ENCODE measurements at regions not wholly inside any gene's neighbourhood (a gene's known extent, or its start where the extent isn't known, plus 50 kb on each side); places are given as distances from the start of the nearest gene placed in this dataset.

- Histone ChIP-seq H3K4me3 (no peak overlapping the region), H3K36me3 (ENCODE audit: insufficient read depth) (no peaks in the 10 kb centered on the region), H3K79me2 (replicated peaks; ENCODE audit: insufficient read depth) (no peaks in the 10 kb centered on the region), H4K20me1 (replicated peaks; ENCODE audit: insufficient read depth) (no peaks in the 10 kb centered on the region), H3K27ac (ENCODE audit: low read depth) (no peak overlapping the region), H3F3A (replicated peaks; ENCODE audit: low read depth) (no peaks in the 10 kb centered on the region), H3K9me2 (ENCODE audit: insufficient read depth) (no peaks in the 10 kb centered on the region), H3K4me1 (ENCODE audit: insufficient read depth) (no peaks in the 10 kb centered on the region), H3K27me3 (ENCODE audit: insufficient read depth) (no peaks in the 10 kb centered on the region), H2AFZ (no peak overlapping the region), H3K4me2 (no peak overlapping the region)
- Mint-ChIP-seq H3K4me3 (no peak overlapping the region), H3K9me3 (no peaks in the 10 kb centered on the region), H3K27ac (no peak overlapping the region), H3K27me3 (ENCODE audit: insufficient read depth, low read depth, poor library complexity) (no peaks in the 10 kb centered on the region), H3K4me1 (peaks cover 8% of the 10 kb centered on the region; the same call in 2 of the 3 replicates), H3K36me3 (ENCODE audit: low read depth) (peaks cover 3% of the 10 kb centered on the region; the same call in 1 of the 3 replicates)
- peak; percentile 56 for DNase-seq (ENCODE audit: low spot score)
- ATAC-seq, result no peak
- no peak for TF ChIP-seq EZH2phosphoT487 (IDR thresholded peaks at IDR 0.05; ENCODE audit: unreplicated experiment)
- TF ChIP-seq EZH2 (IDR thresholded peaks at IDR 0.05; ENCODE audit: low read depth, unreplicated experiment), result no peak
- TF ChIP-seq STAT1 (IDR thresholded peaks at IDR 0.05; ENCODE audit: unreplicated experiment), result no peak
- TF ChIP-seq NANOG (IDR thresholded peaks at IDR 0.05; ENCODE audit: borderline replicate concordance), result no peak
- TF ChIP-seq ZNF462 (CRISPR knock-in tag; IDR thresholded peaks at IDR 0.05), result no peak
- TF ChIP-seq ZNF331 (CRISPR knock-in tag; IDR thresholded peaks at IDR 0.05; ENCODE audit: low read depth), result no peak
- TF ChIP-seq ETS1 (IDR thresholded peaks at IDR 0.05), result no peak
- no peak for TF ChIP-seq JUNB (IDR thresholded peaks at IDR 0.05; ENCODE audit: unreplicated experiment)
- TF ChIP-seq CTCF (conservative IDR thresholded peaks at IDR 0.05; ENCODE audit: low read depth in 2 of 2), result no peak
- TF ChIP-seq ZNF114 (CRISPR knock-in tag; IDR thresholded peaks at IDR 0.05), result no peak
- TF ChIP-seq POLR2AphosphoS5 (IDR thresholded peaks at IDR 0.05; ENCODE audit: low read depth), result no peak
- TF ChIP-seq REST (IDR thresholded peaks at IDR 0.05; ENCODE audit: unreplicated experiment), result no peak
- TF ChIP-seq CREB1 (CRISPR knock-in tag; IDR thresholded peaks at IDR 0.05; ENCODE audit: low read depth), result no peak
These were observed 148.9 kb upstream of the CDK1 start for GRCh38 chr10:60629332-60629731.

Data from GM23338 (cell line).